ENCODE measurements at regions not wholly inside any gene's neighbourhood (a gene's known extent, or its start where the extent isn't known, plus 50 kb on each side); places are given as distances from the start of the nearest gene placed in this dataset.

- no peak for TF ChIP-seq RBM22 (optimal IDR thresholded peaks at IDR 0.05; ENCODE audit: low read length)
- no peak for TF ChIP-seq NONO (IDR thresholded peaks at IDR 0.05)
- no peak for TF ChIP-seq NONO (CRISPR knock-in tag; conservative IDR thresholded peaks at IDR 0.05)
- no peak for TF ChIP-seq ZNF652 (CRISPR knock-in tag; IDR thresholded peaks at IDR 0.05; ENCODE audit: borderline replicate concordance, low read depth)
- TF ChIP-seq ZNF746 (CRISPR knock-in tag; IDR thresholded peaks at IDR 0.05): no peak
- no peak for TF ChIP-seq ZNF256 (CRISPR knock-in tag; conservative IDR thresholded peaks at IDR 0.05)
These were observed 130.4 kb downstream of the TNFRSF21 start (continued) for GRCh38 chr6:47179286-47179685.

- no peak for TF ChIP-seq RNF219 (CRISPR knock-in tag; IDR thresholded peaks at IDR 0.05)
- no peak for TF ChIP-seq ZBTB25 (CRISPR knock-in tag; IDR thresholded peaks at IDR 0.05)
- ATAC-seq (no peak), DNase-seq (ENCODE audit: low spot score) (no peak), FAIRE-seq (no peak)
- no peak overlapping the region for H3K9ac ChIP-seq (ENCODE audit: insufficient read depth, low read depth, low read length)
- in situ Hi-C loops (cut with HindIII; ENCODE audit: extremely low pct_ligation_motif_present, low pct_unique_long_range_greater_than_20kb) (no loop called here), intact Hi-C loops (cut with micrococcal nuclease; ENCODE audit: unreplicated experiment) (no loop called here)
- no peaks in the 10 kb centered on the region for H3K36me3 ChIP-seq (replicated peaks in 1 of 2; ENCODE audit: control insufficient read depth in 1 of 2, insufficient read depth in 2 of 2, low read length in 2 of 2)
- no peaks in the 10 kb centered on the region for H3K79me2 ChIP-seq (ENCODE audit: insufficient read depth, low read length)
- ChIA-PET POLR2A (no interaction called here), CTCF (ENCODE audit: low intra/inter-chr PET ratio, low total read pairs) (no interaction called here)
- H2AFZ ChIP-seq (ENCODE audit: low read length): peak overlapping the region; percentile 62
- 94% methylated on average over 3 of the region's 3 CpGs for WGBS (ENCODE audit: low lambda C conversion rate)
- no peaks in the 10 kb centered on the region for H4K20me1 ChIP-seq (ENCODE audit: insufficient read depth, low read length)
- no peaks in the 10 kb centered on the region for H3K9me3 ChIP-seq (ENCODE audit: low read length)
- no peak overlapping the region for H3K27ac ChIP-seq (ENCODE audit: extremely low read length, insufficient read depth, low read length)
- BruUV-seq (replicated peaks): no TSS peak
- no peak overlapping the region for H3K4me3 ChIP-seq (replicated peaks in 1 of 3; ENCODE audit: insufficient read depth in 1 of 3, low read depth in 2 of 3, low read length in 3 of 3)
- no peaks in the 10 kb centered on the region for H3K27me3 ChIP-seq (ENCODE audit: control insufficient read depth in 1 of 2, insufficient read depth in 2 of 2, low read length in 2 of 2)
- peaks cover 27% of the 10 kb centered on the region for H3K4me1 ChIP-seq (ENCODE audit: insufficient read depth, low read length)
- H3K4me2 ChIP-seq (ENCODE audit: low read depth, low read length): no peak overlapping the region
These were observed 133.5 kb upstream of the ADGRF1 start for GRCh38 chr6:47175656-47176055.
